ENCODE measurements at regions not wholly inside any gene's neighbourhood (a gene's known extent, or its start where the extent isn't known, plus 50 kb on each side); places are given as distances from the start of the nearest gene placed in this dataset.

GRCh38 chr3:124079912-124080276, 88.0 kb upstream of the ROPN1 start:
- Histone ChIP-seq H3K27ac (replicated peaks) (no peak overlapping the region), H3K27me3 (ENCODE audit: insufficient read depth, poor library complexity, severe bottlenecking) (peaks cover 2% of the 10 kb centered on the region), H3K4me3 (replicated peaks; ENCODE audit: insufficient read depth, low read length) (no peak overlapping the region)
- DNase-seq (ENCODE audit: low read depth in 1 of 2, low spot score in 1 of 2), result no peak
- TF ChIP-seq SPI1 (IDR thresholded peaks at IDR 0.05; ENCODE audit: borderline replicate concordance, low read depth) (no peak), POLR2AphosphoS5 (IDR thresholded peaks at IDR 0.05; ENCODE audit: low read depth) (no peak), GABPA (IDR thresholded peaks at IDR 0.05; ENCODE audit: low read depth) (no peak), REST (IDR thresholded peaks at IDR 0.05; ENCODE audit: insufficient replicate concordance, low read depth) (no peak), CTCF (IDR thresholded peaks at IDR 0.05; ENCODE audit: insufficient read depth, low read length) (no peak)

GRCh38 chr3:124082343-124082742, 90.4 kb upstream of the ROPN1 start:
- Histone ChIP-seq H3K27me3 (ENCODE audit: insufficient read depth, poor library complexity, severe bottlenecking) (peaks cover 2% of the 10 kb centered on the region), H3K27ac (replicated peaks) (no peak overlapping the region), H3K4me3 (replicated peaks; ENCODE audit: insufficient read depth, low read length) (no peak overlapping the region)
- TF ChIP-seq POLR2AphosphoS5 (IDR thresholded peaks at IDR 0.05; ENCODE audit: low read depth), result no peak
- no peak for TF ChIP-seq CTCF (IDR thresholded peaks at IDR 0.05; ENCODE audit: insufficient read depth, low read length)
- no peak for TF ChIP-seq SPI1 (IDR thresholded peaks at IDR 0.05; ENCODE audit: borderline replicate concordance, low read depth)
- no peak for TF ChIP-seq REST (IDR thresholded peaks at IDR 0.05; ENCODE audit: insufficient replicate concordance, low read depth)
- no peak for TF ChIP-seq GABPA (IDR thresholded peaks at IDR 0.05; ENCODE audit: low read depth)
- no peak for DNase-seq (ENCODE audit: low read depth in 1 of 2, low spot score in 1 of 2)

GRCh38 chr3:124084022-124084881, 92.3 kb upstream of the ROPN1 start:
- H3K27me3 ChIP-seq (ENCODE audit: insufficient read depth, poor library complexity, severe bottlenecking), result peaks cover 2% of the 10 kb centered on the region
- DNase-seq (ENCODE audit: low read depth in 1 of 2, low spot score in 1 of 2), result no peak
- TF ChIP-seq CTCF (IDR thresholded peaks at IDR 0.05; ENCODE audit: insufficient read depth, low read length) (no peak), SPI1 (IDR thresholded peaks at IDR 0.05; ENCODE audit: borderline replicate concordance, low read depth) (no peak), GABPA (IDR thresholded peaks at IDR 0.05; ENCODE audit: low read depth) (no peak), REST (IDR thresholded peaks at IDR 0.05; ENCODE audit: insufficient replicate concordance, low read depth) (no peak), POLR2AphosphoS5 (IDR thresholded peaks at IDR 0.05; ENCODE audit: low read depth) (no peak)
- H3K27ac ChIP-seq (replicated peaks), result no peak overlapping the region
- H3K4me3 ChIP-seq (replicated peaks; ENCODE audit: insufficient read depth, low read length), result no peak overlapping the region
